Spinal cord (tissue), 9 donors: ENCODE measurements at regions not wholly inside any gene's neighbourhood (a gene's known extent, or its start where the extent isn't known, plus 50 kb on each side); places are given as distances from the start of the nearest gene placed in this dataset.

Experiments used
- DNase-seq, 6 donors: peaks; one replicate each; pipeline versions ENCODE4 v3.0.0 to v3.0.0-alpha.2; 2013 to 2015; ENCODE audit warnings: low spot score in 6 of 6, low read depth in 4 of 6
- H3K27ac ChIP-seq: one replicate; pipeline ENCODE4 v1.5.1; 2013; ENCODE audit warnings: low read depth, low read length, control low read depth
- H3K27me3 ChIP-seq: one replicate; pipeline ENCODE4 v1.6.1; 2013; ENCODE audit warnings: low read length; ENCODE audit not compliant: control insufficient read depth, insufficient read depth
- H3K36me3 ChIP-seq: one replicate; pipeline ENCODE4 v1.6.1; 2013; ENCODE audit warnings: low read length; ENCODE audit not compliant: control insufficient read depth, insufficient read depth
- H3K4me1 ChIP-seq: one replicate; pipeline ENCODE4 v1.6.1; 2013; ENCODE audit warnings: low read length; ENCODE audit not compliant: control insufficient read depth, insufficient read depth
- H3K4me3 ChIP-seq: one replicate; pipeline ENCODE4 v1.5.1; 2013; ENCODE audit warnings: low read depth, low read length, control low read depth
- H3K9me3 ChIP-seq: one replicate; pipeline ENCODE4 v1.6.1; 2013; ENCODE audit warnings: low read length; ENCODE audit not compliant: control insufficient read depth, insufficient read depth
- WGBS: methylation state at CpG from one replicate; pipeline ENCODE4 v1.1.5; 2013; ENCODE audit warnings: missing lambda C conversion rate; ENCODE audit not compliant: insufficient coverage; 5-methylcytosine and 5-hydroxymethylcytosine counted together
- donor health status: healthy.

DNA sequence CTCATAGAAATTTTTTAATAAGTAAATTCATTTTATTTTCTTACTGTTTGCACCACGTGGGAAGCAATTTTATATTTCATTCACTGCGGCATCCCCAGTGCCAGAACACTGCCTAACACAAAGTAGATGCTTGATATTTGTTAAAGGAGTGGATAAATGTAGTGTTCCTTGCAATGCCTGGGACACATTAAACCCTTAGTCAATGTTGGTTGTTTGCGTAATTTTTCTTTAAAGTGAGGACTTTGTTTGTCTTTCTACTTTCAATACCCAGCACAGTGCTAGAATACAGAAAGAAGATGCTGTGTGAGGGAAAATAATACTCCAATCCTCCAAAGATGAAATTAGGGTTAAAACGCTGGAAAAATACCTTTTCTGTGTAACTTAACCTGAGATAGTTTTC is 299.3 kb downstream of the MAP2K6 start:
- no peak overlapping the region for H3K27ac ChIP-seq
- no peak overlapping the region for H3K4me3 ChIP-seq
- no CpG with 5 or more reads among the region's 4 CpGs for whole genome bisulfite sequencing
- no peaks in the 10 kb centered on the region for H3K4me1 ChIP-seq
- H3K9me3 ChIP-seq = no peaks in the 10 kb centered on the region
- H3K36me3 ChIP-seq = no peaks in the 10 kb centered on the region
- H3K27me3 ChIP-seq = no peaks in the 10 kb centered on the region
- no peak for DNase-seq

- Histone ChIP-seq H3K4me3 (no peak overlapping the region), H3K27me3 (no peaks in the 10 kb centered on the region), H3K36me3 (no peaks in the 10 kb centered on the region), H3K4me1 (no peaks in the 10 kb centered on the region), H3K9me3 (no peaks in the 10 kb centered on the region), H3K27ac (no peak overlapping the region)
- 100% methylated on average over 1 of the region's 2 CpGs for WGBS
- no peak for DNase-seq
Observed at GRCh38 chr17:69714669-69715068, 300.2 kb downstream of the MAP2K6 start.

GRCh38 chr17:69715656-69716055 is 301.2 kb downstream of the MAP2K6 start:
- H3K9me3 ChIP-seq = no peaks in the 10 kb centered on the region
- H3K27ac ChIP-seq = no peak overlapping the region
- no peaks in the 10 kb centered on the region for H3K27me3 ChIP-seq
- H3K4me1 ChIP-seq = no peaks in the 10 kb centered on the region
- WGBS = no CpG with 5 or more reads among the region's 4 CpGs
- no peak overlapping the region for H3K4me3 ChIP-seq
- no peaks in the 10 kb centered on the region for H3K36me3 ChIP-seq
- no peak for DNase-seq

GRCh38 chr17:69716556-69716955 is 302.1 kb downstream of the MAP2K6 start:
- Histone ChIP-seq H3K9me3 (no peaks in the 10 kb centered on the region), H3K36me3 (no peaks in the 10 kb centered on the region), H3K4me3 (no peak overlapping the region), H3K27me3 (no peaks in the 10 kb centered on the region), H3K4me1 (no peaks in the 10 kb centered on the region), H3K27ac (no peak overlapping the region)
- WGBS = 47% methylated on average over 4 of the region's 6 CpGs
- DNase-seq = peak in 1 of 6 donors; percentile 35

DNA sequence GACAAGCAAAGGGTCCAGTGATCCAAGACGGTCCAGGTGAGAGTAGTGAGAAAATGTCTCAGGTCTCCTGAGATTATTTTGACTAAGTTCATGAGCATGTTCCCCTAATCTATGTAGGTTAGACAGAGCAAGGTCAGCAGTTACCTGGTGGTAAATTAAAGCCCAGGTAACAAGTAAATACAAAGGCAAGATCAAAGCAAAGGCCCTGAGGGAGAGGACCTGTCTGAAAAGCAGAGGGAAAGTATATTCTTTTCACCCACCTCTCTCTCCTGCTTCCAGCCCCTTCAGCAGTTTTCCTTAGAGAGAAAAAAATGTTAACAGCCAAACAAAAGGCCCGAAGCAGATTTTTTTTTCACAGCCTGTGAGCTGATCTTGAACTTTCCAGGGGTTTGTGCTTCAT is 302.7 kb downstream of the MAP2K6 start:
- Histone ChIP-seq H3K36me3 (no peaks in the 10 kb centered on the region), H3K4me1 (no peaks in the 10 kb centered on the region), H3K9me3 (no peaks in the 10 kb centered on the region), H3K27ac (no peak overlapping the region), H3K27me3 (no peaks in the 10 kb centered on the region), H3K4me3 (no peak overlapping the region)
- WGBS = 80% methylated on average over 1 of the region's 2 CpGs
- no peak for DNase-seq

DNA sequence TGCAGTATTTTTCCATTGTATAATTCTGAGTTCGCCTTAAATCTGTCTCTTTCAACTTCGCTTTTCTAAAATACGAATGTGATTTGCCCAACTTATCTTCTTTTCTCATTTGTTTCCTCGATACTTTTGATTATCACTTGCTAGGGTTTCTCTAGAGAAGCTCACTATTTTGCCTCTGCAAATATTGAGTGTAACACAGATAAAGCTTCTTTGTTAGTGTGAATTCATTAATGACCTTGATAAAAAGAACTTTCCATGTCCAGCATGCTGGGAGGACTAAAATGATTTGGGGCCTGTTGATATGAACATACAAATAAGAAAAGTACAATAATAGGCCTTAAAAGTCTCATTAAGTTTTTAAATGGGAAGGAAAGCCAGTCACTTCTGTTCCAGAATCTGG is 303.3 kb downstream of the MAP2K6 start:
- Histone ChIP-seq H3K9me3 (no peaks in the 10 kb centered on the region), H3K27me3 (no peaks in the 10 kb centered on the region), H3K4me1 (no peaks in the 10 kb centered on the region), H3K4me3 (no peak overlapping the region), H3K27ac (no peak overlapping the region), H3K36me3 (no peaks in the 10 kb centered on the region)
- WGBS = 93% methylated on average over 3 of the region's 4 CpGs
- DNase-seq = no peak

GRCh38 chr17:69719474-69720048 is 305.1 kb downstream of the MAP2K6 start:
- Histone ChIP-seq H3K36me3 (no peaks in the 10 kb centered on the region), H3K9me3 (no peaks in the 10 kb centered on the region), H3K4me1 (no peaks in the 10 kb centered on the region), H3K27ac (no peak overlapping the region), H3K27me3 (no peaks in the 10 kb centered on the region), H3K4me3 (no peak overlapping the region)
- WGBS = 87% methylated on average over 7 of the region's 8 CpGs
- DNase-seq = no peak

GRCh38 chr17:69722518-69722917 is 308.0 kb downstream of the MAP2K6 start:
- H3K4me1 ChIP-seq = no peaks in the 10 kb centered on the region
- no peaks in the 10 kb centered on the region for H3K27me3 ChIP-seq
- H3K27ac ChIP-seq = no peak overlapping the region
- H3K36me3 ChIP-seq = no peaks in the 10 kb centered on the region
- H3K9me3 ChIP-seq = no peaks in the 10 kb centered on the region
- WGBS = 60% methylated on average over 1 of the region's 2 CpGs
- DNase-seq = no peak
- no peak overlapping the region for H3K4me3 ChIP-seq

DNA sequence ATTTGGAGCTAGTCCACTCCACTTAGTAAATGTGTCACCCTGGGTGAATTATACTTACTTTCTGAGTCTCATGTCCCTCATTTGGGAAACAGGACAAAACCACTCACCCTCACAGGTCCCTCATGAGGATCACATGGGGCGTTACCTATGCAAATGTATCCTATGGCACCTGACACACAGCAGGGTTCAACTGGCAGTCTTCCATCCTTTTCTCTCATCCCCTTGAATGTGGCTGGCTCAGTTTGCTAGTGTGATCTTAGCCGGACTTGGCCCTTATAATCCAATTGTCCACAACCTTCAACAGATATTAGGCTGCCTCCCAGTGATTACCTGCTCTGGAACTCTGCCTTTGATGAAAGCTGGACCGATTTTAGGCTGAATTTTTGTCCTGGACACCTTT is 308.8 kb downstream of the MAP2K6 start:
- no peak for DNase-seq
- H3K36me3 ChIP-seq = no peaks in the 10 kb centered on the region
- no peak overlapping the region for H3K27ac ChIP-seq
- H3K27me3 ChIP-seq = no peaks in the 10 kb centered on the region
- no peak overlapping the region for H3K4me3 ChIP-seq
- WGBS = 90% methylated on average over 3 of the region's 3 CpGs
- no peaks in the 10 kb centered on the region for H3K4me1 ChIP-seq
- no peaks in the 10 kb centered on the region for H3K9me3 ChIP-seq

- Histone ChIP-seq H3K27ac (no peak overlapping the region), H3K4me3 (no peak overlapping the region), H3K4me1 (no peaks in the 10 kb centered on the region), H3K27me3 (no peaks in the 10 kb centered on the region), H3K9me3 (no peaks in the 10 kb centered on the region), H3K36me3 (no peaks in the 10 kb centered on the region)
- no peak for DNase-seq
Observed at GRCh38 chr17:69723741-69724140, 309.2 kb downstream of the MAP2K6 start.
